ENCODE measurements at regions not wholly inside any gene's neighbourhood (a gene's known extent, or its start where the extent isn't known, plus 50 kb on each side); places are given as distances from the start of the nearest gene placed in this dataset.

- POLR2A ChIA-PET: no interaction called here
- CTCF ChIA-PET: no interaction called here
- DNase-seq: no peak
Observed at GRCh38 chr17:14701886-14702285, 401.0 kb downstream of the HS3ST3B1 start.

GRCh38 chr17:14699574-14700185 is 398.8 kb downstream of the HS3ST3B1 start:
- Histone ChIP-seq H3K4me1 (ENCODE audit: control extremely low read depth in 1 of 4, control insufficient read depth in 4 of 4, insufficient read depth in 4 of 4, low read length in 3 of 4) (peaks cover 0 to 17% (median 0%) of the 10 kb centered on the region in 4 experiments), H3K27me3 (replicated peaks in 2 of 5; ENCODE audit: control insufficient read depth in 4 of 5, insufficient read depth in 5 of 5, low read length in 4 of 5) (no peaks in the 10 kb centered on the region), H3K27ac (ENCODE audit: insufficient read depth in 1 of 2, low read depth in 1 of 2, low read length in 2 of 2, poor library complexity in 1 of 2, severe bottlenecking in 2 of 2) (no peak overlapping the region), H3K4me3 (ENCODE audit: control insufficient read depth in 1 of 7, extremely low read depth in 1 of 7, insufficient read depth in 4 of 7, low read depth in 2 of 7, low read length in 6 of 7) (no peak overlapping the region), H3K9me3 (ENCODE audit: control extremely low read depth in 1 of 5, control insufficient read depth in 4 of 5, insufficient read depth in 2 of 5, low read depth in 1 of 5, low read length in 4 of 5) (peaks cover 0 to 2% (median 0%) of the 10 kb centered on the region in 5 experiments), H3K36me3 (ENCODE audit: control insufficient read depth in 4 of 4, insufficient read depth in 4 of 4, low read length in 3 of 4) (no peaks in the 10 kb centered on the region)
- ChIA-PET POLR2A (interaction anchor here (0.6 kb wide), 1 partner anchor 96 kb away, joined by 7 read pairs; no protein-coding TSS in a partner anchor), CTCF (no interaction called here)
- DNase-seq: no peak
- no CpG with 5 or more reads among the region's 1 CpG for WGBS (ENCODE audit: insufficient coverage)

More at GRCh38 chr17:14701886-14702285, 401.0 kb downstream of the HS3ST3B1 start:
- Histone ChIP-seq H3K4me3 (ENCODE audit: control insufficient read depth in 1 of 7, extremely low read depth in 1 of 7, insufficient read depth in 4 of 7, low read depth in 2 of 7, low read length in 6 of 7) (no peak overlapping the region), H3K9me3 (ENCODE audit: control extremely low read depth in 1 of 5, control insufficient read depth in 4 of 5, insufficient read depth in 2 of 5, low read depth in 1 of 5, low read length in 4 of 5) (peaks cover 0 to 2% (median 0%) of the 10 kb centered on the region in 5 experiments), H3K4me1 (ENCODE audit: control extremely low read depth in 1 of 4, control insufficient read depth in 4 of 4, insufficient read depth in 4 of 4, low read length in 3 of 4) (no peaks in the 10 kb centered on the region), H3K27me3 (replicated peaks in 2 of 5; ENCODE audit: control insufficient read depth in 4 of 5, insufficient read depth in 5 of 5, low read length in 4 of 5) (no peaks in the 10 kb centered on the region), H3K36me3 (ENCODE audit: control insufficient read depth in 4 of 4, insufficient read depth in 4 of 4, low read length in 3 of 4) (no peaks in the 10 kb centered on the region), H3K27ac (ENCODE audit: insufficient read depth in 1 of 2, low read depth in 1 of 2, low read length in 2 of 2, poor library complexity in 1 of 2, severe bottlenecking in 2 of 2) (no peak overlapping the region)
- 100% methylated on average over 1 of the region's 1 CpG for WGBS (ENCODE audit: insufficient coverage)

GRCh38 chr17:14693382-14693781 is 392.5 kb downstream of the HS3ST3B1 start:
- no peak overlapping the region for H3K27ac ChIP-seq (ENCODE audit: insufficient read depth in 1 of 2, low read depth in 1 of 2, low read length in 2 of 2, poor library complexity in 1 of 2, severe bottlenecking in 2 of 2)
- no peaks in the 10 kb centered on the region for H3K36me3 ChIP-seq (ENCODE audit: control insufficient read depth in 4 of 4, insufficient read depth in 4 of 4, low read length in 3 of 4)
- no CpG with 5 or more reads among the region's 1 CpG for WGBS (ENCODE audit: insufficient coverage)
- ChIA-PET CTCF (no interaction called here), POLR2A (no interaction called here)
- no peak overlapping the region for H3K4me3 ChIP-seq (ENCODE audit: control insufficient read depth in 1 of 7, extremely low read depth in 1 of 7, insufficient read depth in 4 of 7, low read depth in 2 of 7, low read length in 6 of 7)
- H3K27me3 ChIP-seq (replicated peaks in 2 of 5; ENCODE audit: control insufficient read depth in 4 of 5, insufficient read depth in 5 of 5, low read length in 4 of 5): no peaks in the 10 kb centered on the region
- DNase-seq: peak; percentile 11 to 76 (median 63)
- H3K4me1 ChIP-seq (ENCODE audit: control extremely low read depth in 1 of 4, control insufficient read depth in 4 of 4, insufficient read depth in 4 of 4, low read length in 3 of 4): peaks cover 0 to 34% (median 3%) of the 10 kb centered on the region in 4 experiments
- H3K9me3 ChIP-seq (ENCODE audit: control extremely low read depth in 1 of 5, control insufficient read depth in 4 of 5, insufficient read depth in 2 of 5, low read depth in 1 of 5, low read length in 4 of 5): peaks cover 0 to 13% (median 0%) of the 10 kb centered on the region in 5 experiments

- peaks cover 0 to 25% (median 3%) of the 10 kb centered on the region in 4 experiments for H3K4me1 ChIP-seq (ENCODE audit: control extremely low read depth in 1 of 4, control insufficient read depth in 4 of 4, insufficient read depth in 4 of 4, low read length in 3 of 4)
- H3K36me3 ChIP-seq (ENCODE audit: control insufficient read depth in 4 of 4, insufficient read depth in 4 of 4, low read length in 3 of 4): no peaks in the 10 kb centered on the region
- no peaks in the 10 kb centered on the region for H3K27me3 ChIP-seq (replicated peaks in 2 of 5; ENCODE audit: control insufficient read depth in 4 of 5, insufficient read depth in 5 of 5, low read length in 4 of 5)
- no peak overlapping the region for H3K27ac ChIP-seq (ENCODE audit: insufficient read depth in 1 of 2, low read depth in 1 of 2, low read length in 2 of 2, poor library complexity in 1 of 2, severe bottlenecking in 2 of 2)
- ChIA-PET CTCF (no interaction called here), POLR2A (no interaction called here)
- no CpG with 5 or more reads among the region's 2 CpGs for WGBS (ENCODE audit: insufficient coverage)
- no peak overlapping the region for H3K4me3 ChIP-seq (ENCODE audit: control insufficient read depth in 1 of 7, extremely low read depth in 1 of 7, insufficient read depth in 4 of 7, low read depth in 2 of 7, low read length in 6 of 7)
- peaks cover 0 to 13% (median 0%) of the 10 kb centered on the region in 5 experiments for H3K9me3 ChIP-seq (ENCODE audit: control extremely low read depth in 1 of 5, control insufficient read depth in 4 of 5, insufficient read depth in 2 of 5, low read depth in 1 of 5, low read length in 4 of 5)
- no peak for DNase-seq
Observed at GRCh38 chr17:14690704-14691103, 389.8 kb downstream of the HS3ST3B1 start.

- CTCF ChIA-PET: no interaction called here
- WGBS (ENCODE audit: insufficient coverage): 100% methylated on average over 2 of the region's 3 CpGs
- no peak overlapping the region for H3K4me3 ChIP-seq (ENCODE audit: control insufficient read depth in 1 of 7, extremely low read depth in 1 of 7, insufficient read depth in 4 of 7, low read depth in 2 of 7, low read length in 6 of 7)
- DNase-seq: no peak
- peaks cover 0 to 2% (median 0%) of the 10 kb centered on the region in 4 experiments for H3K4me1 ChIP-seq (ENCODE audit: control extremely low read depth in 1 of 4, control insufficient read depth in 4 of 4, insufficient read depth in 4 of 4, low read length in 3 of 4)
- H3K9me3 ChIP-seq (ENCODE audit: control extremely low read depth in 1 of 5, control insufficient read depth in 4 of 5, insufficient read depth in 2 of 5, low read depth in 1 of 5, low read length in 4 of 5): peaks cover 0 to 13% (median 0%) of the 10 kb centered on the region in 5 experiments
- H3K27ac ChIP-seq (ENCODE audit: insufficient read depth in 1 of 2, low read depth in 1 of 2, low read length in 2 of 2, poor library complexity in 1 of 2, severe bottlenecking in 2 of 2): no peak overlapping the region
- H3K36me3 ChIP-seq (ENCODE audit: control insufficient read depth in 4 of 4, insufficient read depth in 4 of 4, low read length in 3 of 4): no peaks in the 10 kb centered on the region
- POLR2A ChIA-PET: no interaction called here
- H3K27me3 ChIP-seq (replicated peaks in 2 of 5; ENCODE audit: control insufficient read depth in 4 of 5, insufficient read depth in 5 of 5, low read length in 4 of 5): no peaks in the 10 kb centered on the region
Observed at GRCh38 chr17:14688134-14688533, 387.3 kb downstream of the HS3ST3B1 start.

GRCh38 chr17:14672830-14673229 is 371.9 kb downstream of the HS3ST3B1 start:
- H3K9me3 ChIP-seq (ENCODE audit: control extremely low read depth in 1 of 5, control insufficient read depth in 4 of 5, insufficient read depth in 2 of 5, low read depth in 1 of 5, low read length in 4 of 5): no peaks in the 10 kb centered on the region
- H3K4me3 ChIP-seq (ENCODE audit: control insufficient read depth in 1 of 7, extremely low read depth in 1 of 7, insufficient read depth in 4 of 7, low read depth in 2 of 7, low read length in 6 of 7): peak overlapping the region in 1 of 7 experiments; percentile 19
- no peak overlapping the region for H3K27ac ChIP-seq (ENCODE audit: insufficient read depth in 1 of 2, low read depth in 1 of 2, low read length in 2 of 2, poor library complexity in 1 of 2, severe bottlenecking in 2 of 2)
- no peaks in the 10 kb centered on the region for H3K36me3 ChIP-seq (ENCODE audit: control insufficient read depth in 4 of 4, insufficient read depth in 4 of 4, low read length in 3 of 4)
- POLR2A ChIA-PET: no interaction called here
- peaks cover 0 to 10% (median 3%) of the 10 kb centered on the region in 4 experiments for H3K4me1 ChIP-seq (ENCODE audit: control extremely low read depth in 1 of 4, control insufficient read depth in 4 of 4, insufficient read depth in 4 of 4, low read length in 3 of 4)
- DNase-seq: peak; percentile 40 to 85 (median 75)
- 34% methylated on average over 2 of the region's 4 CpGs for whole genome bisulfite sequencing (ENCODE audit: insufficient coverage)
- CTCF ChIA-PET: no interaction called here
- H3K27me3 ChIP-seq (replicated peaks in 2 of 5; ENCODE audit: control insufficient read depth in 4 of 5, insufficient read depth in 5 of 5, low read length in 4 of 5): no peaks in the 10 kb centered on the region

GRCh38 chr17:14670861-14671260 is 370.0 kb downstream of the HS3ST3B1 start:
- Histone ChIP-seq H3K4me3 (ENCODE audit: control insufficient read depth in 1 of 7, extremely low read depth in 1 of 7, insufficient read depth in 4 of 7, low read depth in 2 of 7, low read length in 6 of 7) (no peak overlapping the region), H3K4me1 (ENCODE audit: control extremely low read depth in 1 of 4, control insufficient read depth in 4 of 4, insufficient read depth in 4 of 4, low read length in 3 of 4) (peaks cover 0 to 10% (median 3%) of the 10 kb centered on the region in 4 experiments), H3K27me3 (replicated peaks in 2 of 5; ENCODE audit: control insufficient read depth in 4 of 5, insufficient read depth in 5 of 5, low read length in 4 of 5) (no peaks in the 10 kb centered on the region), H3K9me3 (ENCODE audit: control extremely low read depth in 1 of 5, control insufficient read depth in 4 of 5, insufficient read depth in 2 of 5, low read depth in 1 of 5, low read length in 4 of 5) (no peaks in the 10 kb centered on the region), H3K36me3 (ENCODE audit: control insufficient read depth in 4 of 4, insufficient read depth in 4 of 4, low read length in 3 of 4) (no peaks in the 10 kb centered on the region), H3K27ac (ENCODE audit: insufficient read depth in 1 of 2, low read depth in 1 of 2, low read length in 2 of 2, poor library complexity in 1 of 2, severe bottlenecking in 2 of 2) (no peak overlapping the region)
- POLR2A ChIA-PET: no interaction called here
- CTCF ChIA-PET: no interaction called here
- WGBS (ENCODE audit: insufficient coverage): 100% methylated on average over 1 of the region's 1 CpG
- DNase-seq: no peak
